Neuronal stem cell (in vitro differentiated cells): ENCODE measurements at regions not wholly inside any gene's neighbourhood (a gene's known extent, or its start where the extent isn't known, plus 50 kb on each side); places are given as distances from the start of the nearest gene placed in this dataset.
A peak's percentile ranks its signal among the peaks of the same experiment; 100 is the strongest.

Source experiments
- DNase-seq: peaks from one replicate; pipeline ENCODE4 v3.0.0-alpha.2; 2013; ENCODE audit warnings: low spot score
- H2AFZ ChIP-seq: one replicate; pipeline ENCODE4 v1.6.1; 2013; ENCODE audit warnings: mild to moderate bottlenecking, low read length, inconsistent platforms
- H2AK5ac ChIP-seq: 2 replicates; pipeline ENCODE4 v1.6.1; 2013; ENCODE audit warnings: low read depth, mild to moderate bottlenecking, inconsistent platforms, low read length, moderate library complexity, mixed read lengths
- H2BK120ac ChIP-seq: 2 replicates; pipeline ENCODE4 v1.6.1; 2013; ENCODE audit warnings: low read depth, mild to moderate bottlenecking, inconsistent platforms, low read length, moderate library complexity, mixed read lengths
- H2BK12ac ChIP-seq: one replicate; pipeline ENCODE4 v1.6.1; 2013; ENCODE audit warnings: low read length, inconsistent platforms
- H2BK15ac ChIP-seq: 2 replicates; pipeline ENCODE4 v1.6.1; 2013; ENCODE audit warnings: mild to moderate bottlenecking, low read length, inconsistent platforms, mixed read lengths
- H2BK5ac ChIP-seq: one replicate; pipeline ENCODE4 v1.6.1; 2013; ENCODE audit warnings: inconsistent platforms, mild to moderate bottlenecking, low read length, moderate library complexity
- H3K14ac ChIP-seq: one replicate; pipeline ENCODE4 v1.6.1; 2013; ENCODE audit warnings: low read length, inconsistent platforms
- H3K18ac ChIP-seq: 2 replicates; pipeline ENCODE4 v1.6.1; 2013; ENCODE audit warnings: low read length, inconsistent platforms
- H3K23ac ChIP-seq: 2 replicates; pipeline ENCODE4 v1.6.1; 2013; ENCODE audit warnings: low read depth, mild to moderate bottlenecking, mixed read lengths, low read length, inconsistent platforms; ENCODE audit not compliant: poor library complexity
- H3K27ac ChIP-seq: replicated peaks from 3 replicates; pipeline ENCODE4 v1.5.1; 2013; ENCODE audit warnings: low read length, inconsistent platforms
- H3K27me3 ChIP-seq, 3 experiments: 2 replicates each; pipeline ENCODE4 v1.6.1; 2013; ENCODE audit warnings: low read length in 3 of 3, mild to moderate bottlenecking in 2 of 3, inconsistent platforms in 1 of 3, low read depth in 1 of 3, mixed read lengths in 1 of 3, moderate library complexity in 1 of 3; ENCODE audit not compliant: control insufficient read depth in 3 of 3, insufficient read depth in 3 of 3
- H3K36me3 ChIP-seq, 2 donors: replicated peaks in 1 of 2; 2 replicates each; pipeline ENCODE4 v1.6.1; 2013; ENCODE audit warnings: low read length in 2 of 2; ENCODE audit not compliant: control insufficient read depth in 2 of 2, insufficient read depth in 2 of 2
- H3K4ac ChIP-seq: 2 replicates; pipeline ENCODE4 v1.6.1; 2013; ENCODE audit warnings: inconsistent platforms, mild to moderate bottlenecking, low read length, moderate library complexity
- H3K4me1 ChIP-seq, 2 donors: 1 replicate in 1 of 2; 2 replicates in 1 of 2; pipeline ENCODE4 v1.6.1; 2013; ENCODE audit warnings: low read length in 2 of 2, low read depth in 1 of 2; ENCODE audit not compliant: control insufficient read depth in 2 of 2, insufficient read depth in 1 of 2
- H3K4me2 ChIP-seq: one replicate; pipeline ENCODE4 v1.6.1; 2013; ENCODE audit warnings: mild to moderate bottlenecking, low read length, inconsistent platforms; ENCODE audit not compliant: insufficient read depth, poor library complexity, severe bottlenecking
- H3K4me3 ChIP-seq, 2 donors: 2 replicates each; pipeline ENCODE4 v1.5.1; 2013; ENCODE audit warnings: low read length in 2 of 2, mild to moderate bottlenecking in 2 of 2, inconsistent platforms in 1 of 2, moderate library complexity in 1 of 2
- H3K79me1 ChIP-seq: one replicate; pipeline ENCODE4 v1.6.1; 2013; ENCODE audit warnings: low read depth, mild to moderate bottlenecking, inconsistent platforms, low read length, moderate library complexity
- H3K9ac ChIP-seq: one replicate; pipeline ENCODE4 v1.6.1; 2013; ENCODE audit warnings: mild to moderate bottlenecking, low read depth, low read length, inconsistent platforms; ENCODE audit not compliant: poor library complexity
- H3K9me3 ChIP-seq, 2 donors: replicated peaks in 1 of 2; 2 replicates each; pipeline versions ENCODE3 to v1.6.1; 2013; ENCODE audit warnings: low read length in 2 of 2, mild to moderate bottlenecking in 2 of 2, inconsistent platforms in 1 of 2, low read depth in 1 of 2, mixed read lengths in 1 of 2, moderate library complexity in 1 of 2; ENCODE audit not compliant: control insufficient read depth in 2 of 2, insufficient read depth in 1 of 2
- H4K8ac ChIP-seq: one replicate; pipeline ENCODE4 v1.6.1; 2013; ENCODE audit warnings: low read depth, mild to moderate bottlenecking, inconsistent platforms, low read length, moderate library complexity
- H4K91ac ChIP-seq: one replicate; pipeline ENCODE4 v1.6.1; 2013; ENCODE audit warnings: low read length, low read depth, mild to moderate bottlenecking, inconsistent platforms; ENCODE audit not compliant: poor library complexity
- WGBS, 2 donors: extraction: QIAGEN DNeasy Blood & Tissue Kit; methylation state at CpG; one replicate each; pipeline ENCODE4 v1.1.7; 2013; ENCODE audit warnings: missing lambda C conversion rate in 2 of 2, mixed read lengths in 1 of 2; ENCODE audit not compliant: insufficient read length in 2 of 2, insufficient replicate concordance in 1 of 2; ENCODE audit errors: extremely low coverage in 2 of 2; 5-methylcytosine and 5-hydroxymethylcytosine counted together

- Histone ChIP-seq H2BK120ac (no peak overlapping the region), H3K79me1 (no peaks in the 10 kb centered on the region), H3K9me3 (no peaks in the 10 kb centered on the region), H3K27me3 (no peaks in the 10 kb centered on the region), H3K4me1 (peaks cover 13 to 19% of the 10 kb centered on the region in 2 donors), H2AK5ac (no peak overlapping the region), H2BK12ac (no peak overlapping the region), H3K9ac (no peak overlapping the region), H3K23ac (no peak overlapping the region), H3K14ac (no peak overlapping the region), H4K8ac (no peak overlapping the region), H3K36me3 (no peaks in the 10 kb centered on the region), H3K18ac (no peak overlapping the region), H3K4ac (no peak overlapping the region), H3K27ac (no peak overlapping the region), H3K4me2 (no peak overlapping the region), H2AFZ (no peak overlapping the region), H2BK5ac (no peak overlapping the region), H4K91ac (no peak overlapping the region), H3K4me3 (no peak overlapping the region), H2BK15ac (no peak overlapping the region)
- no CpG with 5 or more reads among the region's 4 CpGs for WGBS, 2 donors
- no peak for DNase-seq
Observed at GRCh38 chr3:64815789-64816188, 128.0 kb upstream of the ADAMTS9 start.

GRCh38 chr3:64815195-64815631 lies 127.4 kb upstream of the ADAMTS9 start:
- Histone ChIP-seq H3K4ac (no peak overlapping the region), H3K36me3 (no peaks in the 10 kb centered on the region), H3K4me1 (peaks cover 13 to 19% of the 10 kb centered on the region in 2 donors), H4K91ac (no peak overlapping the region), H3K27ac (no peak overlapping the region), H2BK12ac (no peak overlapping the region), H2BK15ac (no peak overlapping the region), H3K9ac (no peak overlapping the region), H3K27me3 (no peaks in the 10 kb centered on the region), H3K9me3 (no peaks in the 10 kb centered on the region), H4K8ac (no peak overlapping the region), H3K18ac (no peak overlapping the region), H3K23ac (no peak overlapping the region), H3K79me1 (no peaks in the 10 kb centered on the region), H2BK120ac (no peak overlapping the region), H3K14ac (no peak overlapping the region), H2AFZ (no peak overlapping the region), H3K4me3 (no peak overlapping the region), H2BK5ac (no peak overlapping the region), H3K4me2 (no peak overlapping the region), H2AK5ac (no peak overlapping the region)
- no peak for DNase-seq
- WGBS, 2 donors: no CpG with 5 or more reads among the region's 3 CpGs

- H3K4me3 ChIP-seq: no peak overlapping the region
- no peak overlapping the region for H3K9ac ChIP-seq
- H4K91ac ChIP-seq: no peak overlapping the region
- no peak overlapping the region for H3K27ac ChIP-seq
- H3K4ac ChIP-seq: no peak overlapping the region
- no peak overlapping the region for H3K18ac ChIP-seq
- no peak overlapping the region for H2BK15ac ChIP-seq
- H3K36me3 ChIP-seq: no peaks in the 10 kb centered on the region
- no peak overlapping the region for H2AFZ ChIP-seq
- no peak overlapping the region for H2BK12ac ChIP-seq
- H3K4me1 ChIP-seq: peaks cover 13 to 19% of the 10 kb centered on the region in 2 donors
- H3K23ac ChIP-seq: no peak overlapping the region
- no peak overlapping the region for H2BK120ac ChIP-seq
- no CpG with 5 or more reads among the region's 2 CpGs for WGBS, 2 donors
- DNase-seq: no peak
- H4K8ac ChIP-seq: no peak overlapping the region
- no peak overlapping the region for H2AK5ac ChIP-seq
- H3K14ac ChIP-seq: no peak overlapping the region
- H3K9me3 ChIP-seq: no peaks in the 10 kb centered on the region
- no peak overlapping the region for H2BK5ac ChIP-seq
- no peaks in the 10 kb centered on the region for H3K79me1 ChIP-seq
- no peak overlapping the region for H3K4me2 ChIP-seq
- H3K27me3 ChIP-seq: no peaks in the 10 kb centered on the region
Observed at GRCh38 chr3:64814351-64814750, 126.6 kb upstream of the ADAMTS9 start.

GRCh38 chr3:64813326-64813725 lies 125.5 kb upstream of the ADAMTS9 start:
- WGBS, 2 donors: no CpG with 5 or more reads among the region's 3 CpGs

More at GRCh38 chr3:64813326-64813725, 125.5 kb upstream of the ADAMTS9 start:
- Histone ChIP-seq H3K9ac (no peak overlapping the region), H3K36me3 (no peaks in the 10 kb centered on the region), H3K4ac (no peak overlapping the region), H3K4me2 (no peak overlapping the region), H3K4me3 (no peak overlapping the region), H2BK12ac (no peak overlapping the region), H3K27me3 (no peaks in the 10 kb centered on the region), H2AFZ (no peak overlapping the region), H2AK5ac (no peak overlapping the region), H4K8ac (peak overlapping the region; percentile 52), H2BK5ac (no peak overlapping the region), H2BK15ac (no peak overlapping the region), H3K23ac (no peak overlapping the region), H3K9me3 (no peaks in the 10 kb centered on the region), H3K4me1 (peaks cover 13 to 19% of the 10 kb centered on the region in 2 donors), H2BK120ac (no peak overlapping the region), H3K18ac (no peak overlapping the region), H3K14ac (no peak overlapping the region), H3K79me1 (no peaks in the 10 kb centered on the region), H4K91ac (no peak overlapping the region), H3K27ac (no peak overlapping the region)
- no peak for DNase-seq
